ES-I3 (cell line): ENCODE measurements at regions not wholly inside any gene's neighbourhood (a gene's known extent, or its start where the extent isn't known, plus 50 kb on each side); places are given as distances from the start of the nearest gene placed in this dataset.

ENCODE experiments used
- H3K36me3 ChIP-seq: 2 replicates; pipeline ENCODE4 v1.6.1; 2013; ENCODE audit warnings: mild to moderate bottlenecking, low read length, control low read depth, moderate library complexity; ENCODE audit not compliant: insufficient read depth
- H3K4me1 ChIP-seq: 2 replicates; pipeline ENCODE4 v1.6.1; 2013; ENCODE audit warnings: mild to moderate bottlenecking, control low read depth, low read length; ENCODE audit not compliant: insufficient read depth
- H3K9ac ChIP-seq: 2 replicates; pipeline ENCODE4 v1.6.1; 2013; ENCODE audit warnings: low read depth, mild to moderate bottlenecking, low read length, moderate library complexity
- H3K9me3 ChIP-seq: 2 replicates; pipeline ENCODE4 v1.6.1; 2013; ENCODE audit warnings: mild to moderate bottlenecking, low read length, moderate library complexity; ENCODE audit not compliant: control insufficient read depth, insufficient read depth

- Histone ChIP-seq H3K36me3 (no peaks in the 10 kb centered on the region), H3K9ac (no peak overlapping the region), H3K9me3 (no peaks in the 10 kb centered on the region), H3K4me1 (no peaks in the 10 kb centered on the region)
These were observed 177.8 kb downstream of the ST6GAL2 start for GRCh38 chr2:106708209-106708608.

GRCh38 chr2:106709229-106709628 is 176.7 kb downstream of the ST6GAL2 start:
- Histone ChIP-seq H3K9ac (no peak overlapping the region), H3K9me3 (no peaks in the 10 kb centered on the region), H3K36me3 (no peaks in the 10 kb centered on the region), H3K4me1 (no peaks in the 10 kb centered on the region)

- Histone ChIP-seq H3K4me1 (peaks cover 8% of the 10 kb centered on the region; the same call in 1 of the 2 replicates), H3K9ac (no peak overlapping the region), H3K9me3 (no peaks in the 10 kb centered on the region; the same call in none of the 2 replicates), H3K36me3 (no peaks in the 10 kb centered on the region)
These were observed 166.7 kb downstream of the ST6GAL2 start for GRCh38 chr2:106719222-106719621.

GRCh38 chr2:106720026-106720425 is 165.9 kb downstream of the ST6GAL2 start:
- Histone ChIP-seq H3K9ac (no peak overlapping the region), H3K4me1 (peaks cover 8% of the 10 kb centered on the region; the same call in 1 of the 2 replicates), H3K36me3 (no peaks in the 10 kb centered on the region), H3K9me3 (no peaks in the 10 kb centered on the region; the same call in 1 of the 2 replicates)

GRCh38 chr2:106724301-106724794 is 161.6 kb downstream of the ST6GAL2 start:
- no peaks in the 10 kb centered on the region for H3K36me3 ChIP-seq
- no peaks in the 10 kb centered on the region for H3K9me3 ChIP-seq
- H3K9ac ChIP-seq, result no peak overlapping the region
- H3K4me1 ChIP-seq, result peaks cover 8% of the 10 kb centered on the region; the same call in 1 of the 2 replicates

- Histone ChIP-seq H3K9ac (no peak overlapping the region), H3K36me3 (no peaks in the 10 kb centered on the region), H3K4me1 (peaks cover 8% of the 10 kb centered on the region; the same call in 1 of the 2 replicates), H3K9me3 (no peaks in the 10 kb centered on the region)
These were observed 151.8 kb downstream of the ST6GAL2 start for GRCh38 chr2:106734165-106734564.

- H3K36me3 ChIP-seq, result no peaks in the 10 kb centered on the region
- no peak overlapping the region for H3K9ac ChIP-seq
- H3K9me3 ChIP-seq, result no peaks in the 10 kb centered on the region
- peaks cover 8% of the 10 kb centered on the region; the same call in 1 of the 2 replicates for H3K4me1 ChIP-seq
These were observed 150.2 kb downstream of the ST6GAL2 start for GRCh38 chr2:106735807-106736206.

GRCh38 chr2:106736221-106736620 is 149.7 kb downstream of the ST6GAL2 start:
- Histone ChIP-seq H3K9ac (no peak overlapping the region), H3K9me3 (no peaks in the 10 kb centered on the region), H3K4me1 (peaks cover 8% of the 10 kb centered on the region; the same call in 1 of the 2 replicates), H3K36me3 (no peaks in the 10 kb centered on the region)

GRCh38 chr2:106745468-106745867 is 140.5 kb downstream of the ST6GAL2 start:
- no peaks in the 10 kb centered on the region for H3K9me3 ChIP-seq

GRCh38 chr2:106749823-106750222 is 136.1 kb downstream of the ST6GAL2 start:
- H3K4me1 ChIP-seq, result no peaks in the 10 kb centered on the region
- H3K36me3 ChIP-seq, result no peaks in the 10 kb centered on the region
- H3K9ac ChIP-seq, result no peak overlapping the region
- H3K9me3 ChIP-seq, result no peaks in the 10 kb centered on the region

More at GRCh38 chr2:106745468-106745867, 140.5 kb downstream of the ST6GAL2 start:
- no peaks in the 10 kb centered on the region for H3K36me3 ChIP-seq
- H3K4me1 ChIP-seq, result no peaks in the 10 kb centered on the region
- no peak overlapping the region for H3K9ac ChIP-seq
